Right forelimb (tissue), 1 donor: ENCODE measurements at regions not wholly inside any gene's neighbourhood (a gene's known extent, or its start where the extent isn't known, plus 50 kb on each side); places are given as distances from the start of the nearest gene placed in this dataset.

Experiments
- DNase-seq: peaks from one replicate; pipeline ENCODE4 v3.0.0-alpha.2; 2018

GRCh38 chr1:81613803-81614202, 186.9 kb upstream of the ADGRL2 start:
- no peak for DNase-seq

- no peak for DNase-seq
Measured at GRCh38 chr1:81607924-81608323, 192.8 kb upstream of the ADGRL2 start.

GRCh38 chr1:81607086-81607485, 193.6 kb upstream of the ADGRL2 start:
- DNase-seq, result no peak

- no peak for DNase-seq
Measured at GRCh38 chr1:81606656-81607055, 194.1 kb upstream of the ADGRL2 start.

- no peak for DNase-seq
Measured at GRCh38 chr1:81605023-81605422, 195.7 kb upstream of the ADGRL2 start.

GRCh38 chr1:81600878-81601622, 199.7 kb upstream of the ADGRL2 start:
- DNase-seq, result no peak

- no peak for DNase-seq
Measured at GRCh38 chr1:81600363-81600762, 200.4 kb upstream of the ADGRL2 start.

GRCh38 chr1:81598623-81599022, 202.1 kb upstream of the ADGRL2 start:
- DNase-seq, result no peak

GRCh38 chr1:81597720-81598426, 202.9 kb upstream of the ADGRL2 start:
- no peak for DNase-seq

GRCh38 chr1:81596341-81596740, 204.4 kb upstream of the ADGRL2 start:
- DNase-seq, result no peak

GRCh38 chr1:81594206-81594605, 206.5 kb upstream of the ADGRL2 start:
- no peak for DNase-seq

GRCh38 chr1:81592233-81592632, 208.5 kb upstream of the ADGRL2 start:
- no peak for DNase-seq

GRCh38 chr1:81590171-81590570, 210.6 kb upstream of the ADGRL2 start:
- DNase-seq, result no peak

GRCh38 chr1:81588149-81588548, 212.6 kb upstream of the ADGRL2 start:
- no peak for DNase-seq

GRCh38 chr1:81587426-81587825, 213.3 kb upstream of the ADGRL2 start:
- DNase-seq, result no peak

- no peak for DNase-seq
Measured at GRCh38 chr1:81585371-81585770, 215.4 kb upstream of the ADGRL2 start.

GRCh38 chr1:81584398-81584797, 216.3 kb upstream of the ADGRL2 start:
- DNase-seq, result no peak

- DNase-seq, result no peak
Measured at GRCh38 chr1:81583878-81584277, 216.9 kb upstream of the ADGRL2 start.

- no peak for DNase-seq
Measured at GRCh38 chr1:81582467-81582986, 218.2 kb upstream of the ADGRL2 start.

GRCh38 chr1:81578867-81579266, 221.9 kb upstream of the ADGRL2 start:
- no peak for DNase-seq

- DNase-seq, result no peak
Measured at GRCh38 chr1:81577004-81577697, 223.6 kb upstream of the ADGRL2 start.

- DNase-seq, result no peak
Measured at GRCh38 chr1:81574408-81574807, 226.3 kb upstream of the ADGRL2 start.

- DNase-seq, result no peak
Measured at GRCh38 chr1:81573458-81573857, 227.3 kb upstream of the ADGRL2 start.

- DNase-seq, result no peak
Measured at GRCh38 chr1:81571946-81572345, 228.8 kb upstream of the ADGRL2 start.
